ENCODE measurements at regions not wholly inside any gene's neighbourhood (a gene's known extent, or its start where the extent isn't known, plus 50 kb on each side); places are given as distances from the start of the nearest gene placed in this dataset.
"Not testable (repeated sequence)": the region's sequence is repeated elsewhere in the genome, so short reads cannot be mapped to it uniquely, and the experiment has no call there.

- Mint-ChIP-seq H3K27me3 (peaks cover 2% of the 10 kb centered on the region), H3K9me3 (no peaks in the 10 kb centered on the region), H3K36me3 (peaks cover 4% of the 10 kb centered on the region), H3K4me1 (peaks cover 0 to 4% (median 0%) of the 10 kb centered on the region in 3 donors), H3K27ac (no peak overlapping the region), H3K4me3 (no peak overlapping the region)
Measured at GRCh38 chr7:24436131-24436920, 136.9 kb upstream of the PALS2 start.

GRCh38 chr7:24438232-24438631 is 135.0 kb upstream of the PALS2 start:
- H3K4me3 Mint-ChIP-seq = no peak overlapping the region
- peaks cover 0 to 13% (median 1%) of the 10 kb centered on the region in 3 donors for H3K4me1 Mint-ChIP-seq
- peaks cover 4% of the 10 kb centered on the region for H3K27me3 Mint-ChIP-seq
- H3K36me3 Mint-ChIP-seq = peaks cover 4% of the 10 kb centered on the region
- peaks cover 0 to 3% (median 2%) of the 10 kb centered on the region in 3 donors for H3K9me3 Mint-ChIP-seq
- H3K27ac Mint-ChIP-seq = no peak overlapping the region

- not testable (repeated sequence) for H3K27me3 Mint-ChIP-seq, H3K9me3 Mint-ChIP-seq, H3K27ac Mint-ChIP-seq, H3K4me3 Mint-ChIP-seq, H3K36me3 Mint-ChIP-seq
- H3K4me1 Mint-ChIP-seq = peaks cover 0 to 13% (median 1%) of the 10 kb centered on the region in 3 donors
Measured at GRCh38 chr7:24439104-24439503, 134.1 kb upstream of the PALS2 start.

- Mint-ChIP-seq H3K9me3 (peaks cover 0 to 4% (median 3%) of the 10 kb centered on the region in 3 donors), H3K36me3 (peaks cover 4% of the 10 kb centered on the region), H3K4me3 (no peak overlapping the region), H3K27ac (no peak overlapping the region), H3K27me3 (peaks cover 8% of the 10 kb centered on the region), H3K4me1 (peaks cover 0 to 10% (median 1%) of the 10 kb centered on the region in 3 donors)
Measured at GRCh38 chr7:24440892-24441291, 132.4 kb upstream of the PALS2 start.

- H3K4me3 Mint-ChIP-seq = peak overlapping the region in 2 of 4 donors; percentile 2 to 47
- peaks cover 4% of the 10 kb centered on the region for H3K36me3 Mint-ChIP-seq
- H3K27ac Mint-ChIP-seq = no peak overlapping the region
Measured at GRCh38 chr7:24441314-24442027, 131.8 kb upstream of the PALS2 start.

GRCh38 chr7:24442170-24442777 is 131.0 kb upstream of the PALS2 start:
- no peak overlapping the region for H3K4me3 Mint-ChIP-seq

More at GRCh38 chr7:24441314-24442027, 131.8 kb upstream of the PALS2 start:
- peaks cover 0 to 4% (median 3%) of the 10 kb centered on the region in 3 donors for H3K9me3 Mint-ChIP-seq
- peaks cover 0 to 9% (median 1%) of the 10 kb centered on the region in 3 donors for H3K4me1 Mint-ChIP-seq
- peaks cover 8% of the 10 kb centered on the region for H3K27me3 Mint-ChIP-seq

GRCh38 chr7:24444666-24445440 is 128.4 kb upstream of the PALS2 start:
- peaks cover 8% of the 10 kb centered on the region for H3K27me3 Mint-ChIP-seq
- H3K9me3 Mint-ChIP-seq = peaks cover 0 to 4% (median 3%) of the 10 kb centered on the region in 3 donors
- no peaks in the 10 kb centered on the region for H3K36me3 Mint-ChIP-seq
- H3K4me3 Mint-ChIP-seq = no peak overlapping the region
- H3K27ac Mint-ChIP-seq = no peak overlapping the region
- H3K4me1 Mint-ChIP-seq = peaks cover 0 to 9% (median 1%) of the 10 kb centered on the region in 3 donors

More at GRCh38 chr7:24442170-24442777, 131.0 kb upstream of the PALS2 start:
- Mint-ChIP-seq H3K27me3 (peaks cover 8% of the 10 kb centered on the region), H3K27ac (peak overlapping the region in 1 of 3 donors; percentile 9), H3K36me3 (peaks cover 4% of the 10 kb centered on the region), H3K4me1 (peaks cover 0 to 9% (median 1%) of the 10 kb centered on the region in 3 donors), H3K9me3 (peaks cover 0 to 4% (median 3%) of the 10 kb centered on the region in 3 donors)

GRCh38 chr7:24448038-24448437 is 125.2 kb upstream of the PALS2 start:
- H3K27me3 Mint-ChIP-seq = peaks cover 8% of the 10 kb centered on the region
- peaks cover 0 to 6% (median 2%) of the 10 kb centered on the region in 3 donors for H3K9me3 Mint-ChIP-seq
- H3K4me1 Mint-ChIP-seq = no peaks in the 10 kb centered on the region

GRCh38 chr7:24449416-24449815 is 123.8 kb upstream of the PALS2 start:
- not testable (repeated sequence) for H3K27ac Mint-ChIP-seq, H3K27me3 Mint-ChIP-seq, H3K9me3 Mint-ChIP-seq, H3K36me3 Mint-ChIP-seq, H3K4me1 Mint-ChIP-seq, H3K4me3 Mint-ChIP-seq

More at GRCh38 chr7:24448038-24448437, 125.2 kb upstream of the PALS2 start:
- no peak overlapping the region for H3K27ac Mint-ChIP-seq
- H3K36me3 Mint-ChIP-seq = no peaks in the 10 kb centered on the region
- no peak overlapping the region for H3K4me3 Mint-ChIP-seq

GRCh38 chr7:24455813-24456525 is 117.3 kb upstream of the PALS2 start:
- H3K4me1 Mint-ChIP-seq = peaks cover 0 to 11% (median 0%) of the 10 kb centered on the region in 3 donors
- no peaks in the 10 kb centered on the region for H3K36me3 Mint-ChIP-seq
- peak overlapping the region in 1 of 3 donors; percentile 32 for H3K27ac Mint-ChIP-seq
- H3K27me3 Mint-ChIP-seq = peaks cover 9% of the 10 kb centered on the region
- H3K9me3 Mint-ChIP-seq = peaks cover 0 to 2% (median 0%) of the 10 kb centered on the region in 3 donors
- H3K4me3 Mint-ChIP-seq = peak overlapping the region in 1 of 4 donors; percentile 67

- Mint-ChIP-seq H3K4me3 (peak overlapping the region in 1 of 4 donors; percentile 67), H3K27me3 (peaks cover 11% of the 10 kb centered on the region), H3K36me3 (no peaks in the 10 kb centered on the region), H3K4me1 (peaks cover 0 to 11% (median 0%) of the 10 kb centered on the region in 3 donors), H3K9me3 (peaks cover 0 to 2% (median 0%) of the 10 kb centered on the region in 3 donors), H3K27ac (no peak overlapping the region)
Measured at GRCh38 chr7:24456526-24457218, 116.6 kb upstream of the PALS2 start.

GRCh38 chr7:24457219-24457558 is 116.1 kb upstream of the PALS2 start:
- Mint-ChIP-seq H3K36me3 (no peaks in the 10 kb centered on the region), H3K27ac (no peak overlapping the region), H3K27me3 (peaks cover 9% of the 10 kb centered on the region), H3K4me1 (peaks cover 0 to 11% (median 0%) of the 10 kb centered on the region in 3 donors), H3K9me3 (peaks cover 0 to 2% (median 0%) of the 10 kb centered on the region in 3 donors), H3K4me3 (no peak overlapping the region)

- Mint-ChIP-seq H3K36me3 (no peaks in the 10 kb centered on the region), H3K27me3 (peaks cover 5% of the 10 kb centered on the region), H3K27ac (no peak overlapping the region), H3K9me3 (no peaks in the 10 kb centered on the region), H3K4me1 (no peaks in the 10 kb centered on the region), H3K4me3 (no peak overlapping the region)
Measured at GRCh38 chr7:24462117-24462516, 111.1 kb upstream of the PALS2 start.

Data from IgD-negative memory B cell (primary cell).